ENCODE measurements at regions not wholly inside any gene's neighbourhood (a gene's known extent, or its start where the extent isn't known, plus 50 kb on each side); places are given as distances from the start of the nearest gene placed in this dataset.
A peak's percentile ranks its signal among the peaks of the same experiment; 100 is the strongest.
"Not testable (repeated sequence)": the region's sequence is repeated elsewhere in the genome, so short reads cannot be mapped to it uniquely, and the experiment has no call there.

DNA sequence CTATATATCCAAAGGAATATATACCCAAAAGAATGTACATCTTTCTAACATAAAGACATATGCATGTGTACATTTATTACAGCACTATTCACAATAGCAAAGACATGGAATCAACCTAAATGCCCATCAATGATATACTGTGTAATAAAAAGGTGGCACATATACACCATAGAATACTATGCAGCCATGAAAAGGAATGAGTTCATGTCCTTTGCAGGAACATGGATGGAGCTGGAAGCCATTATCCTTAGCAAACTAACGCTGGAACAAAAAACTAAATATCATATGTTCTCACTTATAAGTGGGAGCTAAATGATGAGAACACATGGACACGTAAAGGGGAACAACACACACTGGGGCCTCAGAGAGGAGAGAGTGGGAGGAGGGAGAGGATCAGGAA lies 365.7 kb upstream of the FTMT start:
- ATAC-seq (replicated peaks in 6 of 8); in situ Hi-C loops (cut with MboI; ENCODE audit: low pct_unique_long_range_greater_than_20kb in 2 of 9, low sequenced_read_pairs in 9 of 9, unreplicated experiment in 9 of 9); H3K27ac ChIP-seq; H3K4me1 ChIP-seq (replicated peaks in 1 of 2); H3K4me3 ChIP-seq: not testable (repeated sequence)
- WGBS, 10 experiments: 0 to 100% (median 90%) methylated on average over 1 to 2 of the region's 2 CpGs; no CpG with 5 or more reads in 1 of the 10 experiments

DNA sequence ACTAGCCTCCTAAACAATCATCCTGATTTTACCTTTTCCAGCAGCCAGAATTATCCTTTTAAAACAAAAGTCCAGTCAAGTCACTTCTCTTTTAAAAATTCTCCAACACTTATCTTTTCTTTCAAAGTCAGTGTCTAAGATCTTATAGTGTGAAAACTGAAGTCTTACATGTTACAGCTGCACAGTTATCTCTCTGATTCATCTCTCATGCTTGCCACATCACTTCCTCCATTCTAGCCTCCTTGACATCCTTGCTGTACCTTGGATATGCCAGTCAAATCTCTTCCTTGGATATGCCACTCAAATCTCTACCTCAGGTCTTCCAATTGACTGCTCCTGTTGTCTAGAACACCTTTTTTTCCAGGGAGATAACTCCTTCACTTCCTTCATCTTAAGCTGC lies 361.7 kb upstream of the FTMT start:
- ATAC-seq (replicated peaks in 6 of 8): no peak
- Histone ChIP-seq H3K4me1 (replicated peaks in 1 of 2) (no peaks in the 10 kb centered on the region), H3K4me3 (no peak overlapping the region), H3K27ac (no peak overlapping the region)
- in situ Hi-C loops (cut with MboI; ENCODE audit: low pct_unique_long_range_greater_than_20kb in 2 of 9, low sequenced_read_pairs in 9 of 9, unreplicated experiment in 9 of 9): no loop called here

DNA sequence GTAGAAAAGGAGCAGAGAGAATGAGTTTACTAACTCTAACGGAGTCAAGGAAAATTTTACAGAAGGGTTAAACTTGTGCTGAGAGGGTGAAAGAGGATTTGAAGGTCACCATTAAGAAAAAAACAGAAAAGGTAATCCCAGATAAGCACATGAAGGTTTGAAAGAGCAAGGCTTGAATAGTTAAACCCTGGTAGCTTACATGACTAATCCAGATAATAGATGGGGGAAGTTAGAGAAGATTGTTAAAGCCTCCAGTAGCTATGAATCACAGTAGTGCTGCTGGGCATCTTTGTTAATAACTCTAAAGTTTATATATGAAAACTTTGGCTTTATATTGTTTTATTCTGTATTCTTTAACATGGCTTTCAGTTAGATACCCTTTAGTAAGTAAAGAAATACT lies 354.5 kb upstream of the FTMT start:
- H3K4me1 ChIP-seq (replicated peaks in 1 of 2): peaks cover 6 to 14% of the 10 kb centered on the region in 2 donors
- H3K27ac ChIP-seq: no peak overlapping the region
- 55 to 100% (median 90%) methylated on average over 1 of the region's 1 CpG; no CpG with 5 or more reads in 1 of the 10 experiments for WGBS, 10 experiments
- ATAC-seq (replicated peaks in 6 of 8): no peak
- in situ Hi-C loops (cut with MboI; ENCODE audit: low pct_unique_long_range_greater_than_20kb in 2 of 9, low sequenced_read_pairs in 9 of 9, unreplicated experiment in 9 of 9): no loop called here
- H3K4me3 ChIP-seq: no peak overlapping the region

DNA sequence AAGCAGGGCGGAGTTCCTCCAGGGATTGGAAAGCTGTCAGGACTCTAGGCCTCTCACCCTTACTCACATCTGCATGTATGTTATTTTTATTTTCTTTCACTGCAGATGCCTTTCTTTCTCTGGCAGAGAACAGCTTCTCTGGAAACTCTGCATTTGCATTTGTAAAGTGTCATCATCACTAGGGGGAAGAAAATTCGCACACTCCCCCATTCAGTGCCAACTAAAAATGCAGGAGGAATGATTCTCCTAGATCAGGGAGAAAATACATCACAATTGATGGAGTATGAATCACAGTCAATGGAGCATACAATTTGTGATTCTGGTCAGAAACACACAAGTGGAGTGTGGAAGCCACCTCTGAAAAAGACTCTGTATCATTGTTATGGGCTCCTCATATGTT lies 351.4 kb upstream of the FTMT start:
- peak; percentile 72 to 97 (median 91) for ATAC-seq (replicated peaks in 6 of 8)
- Histone ChIP-seq H3K4me3 (no peak overlapping the region), H3K4me1 (replicated peaks in 1 of 2) (peaks cover 6 to 14% of the 10 kb centered on the region in 2 donors), H3K27ac (peak overlapping the region in 1 of 2 donors; percentile 46)
- 0 to 75% (median 17%) methylated on average over 1 to 2 of the region's 2 CpGs; no CpG with 5 or more reads in 1 of the 10 experiments for WGBS, 10 experiments
- in situ Hi-C loops (cut with MboI; ENCODE audit: low pct_unique_long_range_greater_than_20kb in 2 of 9, low sequenced_read_pairs in 9 of 9, unreplicated experiment in 9 of 9): no loop called here

DNA sequence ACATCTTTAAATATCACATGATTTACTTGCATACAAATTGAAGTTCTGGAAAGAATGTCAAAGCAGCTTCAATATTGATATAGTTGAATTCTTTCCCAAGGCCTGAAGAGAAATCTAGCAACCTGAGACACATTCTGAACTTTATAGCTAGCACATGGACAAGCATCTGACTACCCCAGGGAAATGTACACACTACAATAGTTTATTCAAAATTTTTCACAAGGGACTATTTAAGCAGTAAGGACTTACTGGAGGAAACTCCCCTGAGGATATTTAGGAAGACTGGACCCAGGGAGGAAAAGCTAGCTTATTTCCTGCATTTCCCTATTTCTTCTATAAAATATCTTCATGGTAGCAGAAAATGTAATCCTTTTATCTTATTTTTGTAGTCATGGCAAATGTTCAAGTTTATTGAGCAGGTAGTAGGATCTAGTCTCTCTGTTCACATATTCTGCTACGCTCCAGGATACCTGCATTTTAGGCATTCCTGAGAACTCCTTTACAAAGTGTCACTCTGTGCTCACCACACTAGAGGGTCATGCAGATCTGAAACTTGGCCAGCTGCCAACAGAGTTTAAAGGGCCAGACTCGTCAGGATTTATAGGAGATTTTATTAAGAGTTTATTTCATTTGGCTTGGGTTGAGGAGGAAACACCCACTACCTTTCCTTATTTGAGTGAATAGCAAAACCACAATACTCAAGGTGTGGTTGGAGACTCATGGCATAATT lies 348.4 kb upstream of the FTMT start:
- in situ Hi-C loops (cut with MboI; ENCODE audit: low pct_unique_long_range_greater_than_20kb in 2 of 9, low sequenced_read_pairs in 9 of 9, unreplicated experiment in 9 of 9): no loop called here
- no peak overlapping the region for H3K27ac ChIP-seq
- ATAC-seq (replicated peaks in 6 of 8): peak in 6 of 8 experiments; percentile 10 to 89 (median 44)
- no peak overlapping the region for H3K4me3 ChIP-seq
- WGBS, 10 experiments: 13 to 88% (median 59%) methylated on average over 1 to 2 of the region's 2 CpGs; no CpG with 5 or more reads in 2 of the 10 experiments
- H3K4me1 ChIP-seq (replicated peaks in 1 of 2): peaks cover 6 to 14% of the 10 kb centered on the region in 2 donors

DNA sequence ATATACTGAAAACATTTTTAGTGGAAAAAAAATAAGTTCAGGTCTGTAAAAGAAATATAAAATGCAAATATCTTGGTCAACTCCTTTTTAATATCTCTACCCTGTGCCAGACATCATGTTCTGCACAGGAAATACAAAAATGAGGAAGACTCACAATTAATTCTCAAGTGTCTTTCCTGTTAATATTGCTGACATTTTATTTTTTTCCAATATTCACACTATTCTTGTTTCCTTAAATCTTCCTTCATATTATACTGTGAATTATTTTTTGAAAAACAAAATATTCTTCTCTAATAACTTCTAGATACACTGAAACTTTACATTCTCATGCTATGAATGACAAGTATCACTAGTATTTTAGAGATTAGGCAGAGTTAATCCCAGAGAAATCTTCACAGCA lies 334.7 kb upstream of the FTMT start:
- ATAC-seq (replicated peaks in 6 of 8): no peak
- H3K4me1 ChIP-seq (replicated peaks in 1 of 2): no peaks in the 10 kb centered on the region

DNA sequence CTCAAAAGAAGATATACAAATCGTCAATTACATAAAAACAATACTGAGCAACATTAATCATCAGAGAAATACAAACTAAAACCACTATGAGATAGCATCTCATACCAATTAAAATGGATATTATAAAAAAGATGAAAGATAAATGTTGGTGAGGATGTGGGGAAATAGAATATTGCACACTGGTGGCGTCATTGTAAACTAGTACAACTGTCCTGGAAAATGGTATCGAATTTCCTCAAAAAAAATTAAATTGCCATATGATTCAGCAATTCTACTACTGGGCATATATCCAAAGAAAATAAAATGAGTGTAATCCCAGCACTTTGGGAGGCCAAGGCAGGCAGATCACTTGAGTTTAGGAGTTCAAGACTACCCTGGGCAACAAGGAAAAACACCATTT lies 326.0 kb upstream of the FTMT start:
- no peaks in the 10 kb centered on the region for H3K4me1 ChIP-seq (replicated peaks in 1 of 2)
- no peak overlapping the region for H3K4me3 ChIP-seq
- ATAC-seq (replicated peaks in 6 of 8): no peak
- in situ Hi-C loops (cut with MboI; ENCODE audit: low pct_unique_long_range_greater_than_20kb in 2 of 9, low sequenced_read_pairs in 9 of 9, unreplicated experiment in 9 of 9): no loop called here
- 23 to 100% (median 72%) methylated on average over 1 to 3 of the region's 3 CpGs; no CpG with 5 or more reads in 1 of the 10 experiments for WGBS, 10 experiments
- no peak overlapping the region for H3K27ac ChIP-seq

More for the DNA sequence above, 334.7 kb upstream of the FTMT start:
- in situ Hi-C loops (cut with MboI; ENCODE audit: low pct_unique_long_range_greater_than_20kb in 2 of 9, low sequenced_read_pairs in 9 of 9, unreplicated experiment in 9 of 9): no loop called here
- Histone ChIP-seq H3K4me3 (no peak overlapping the region), H3K27ac (no peak overlapping the region)

DNA sequence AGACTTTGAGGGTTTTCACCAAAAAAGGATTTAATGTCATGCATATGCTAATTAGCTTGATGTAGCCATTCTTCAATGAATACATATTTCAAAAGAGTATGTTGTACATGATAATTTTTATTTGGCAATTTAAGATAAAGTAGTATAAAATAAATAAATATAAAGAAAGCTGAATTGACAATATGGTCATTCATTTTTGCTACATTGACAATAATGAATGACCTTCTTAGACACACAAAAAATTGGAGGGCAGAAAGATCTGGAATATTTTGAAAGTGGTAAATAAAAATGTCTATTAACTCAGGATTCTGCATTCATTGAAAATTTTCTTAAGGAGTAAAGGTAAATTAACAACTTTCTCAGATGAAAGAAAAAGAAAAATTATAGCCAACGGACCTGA lies 324.8 kb upstream of the FTMT start:
- Histone ChIP-seq H3K4me1 (replicated peaks in 1 of 2) (no peaks in the 10 kb centered on the region), H3K27ac (no peak overlapping the region), H3K4me3 (no peak overlapping the region)
- WGBS, 10 experiments: 0 to 100% (median 82%) methylated on average over 1 of the region's 1 CpG
- ATAC-seq (replicated peaks in 6 of 8): no peak
- in situ Hi-C loops (cut with MboI; ENCODE audit: low pct_unique_long_range_greater_than_20kb in 2 of 9, low sequenced_read_pairs in 9 of 9, unreplicated experiment in 9 of 9): no loop called here

DNA sequence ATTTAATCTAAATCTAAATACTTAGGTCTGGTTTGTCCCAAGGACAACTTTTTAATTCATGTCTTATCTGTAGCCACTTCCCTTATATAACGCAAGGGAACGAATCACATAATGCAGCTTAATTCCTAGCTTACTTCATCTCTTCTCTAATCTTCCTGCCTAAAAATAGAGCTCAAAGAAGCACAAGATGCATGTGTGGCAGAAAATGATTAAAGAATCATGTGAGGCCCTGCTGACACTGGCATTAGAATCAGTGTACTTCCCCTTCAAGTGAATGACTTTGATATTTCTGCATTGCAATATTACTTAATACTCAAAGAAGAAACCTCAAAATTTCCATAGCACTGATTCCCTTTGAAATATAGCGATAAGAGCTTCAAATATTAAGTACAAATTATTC lies 317.9 kb upstream of the FTMT start:
- WGBS, 10 experiments: 7 to 100% (median 82%) methylated on average over 2 to 3 of the region's 3 CpGs; no CpG with 5 or more reads in 3 of the 10 experiments
- in situ Hi-C loops (cut with MboI; ENCODE audit: low pct_unique_long_range_greater_than_20kb in 2 of 9, low sequenced_read_pairs in 9 of 9, unreplicated experiment in 9 of 9): no loop called here
- peak in 4 of 8 experiments; percentile 31 to 55 (median 49) for ATAC-seq (replicated peaks in 6 of 8)
- no peak overlapping the region for H3K27ac ChIP-seq
- H3K4me1 ChIP-seq (replicated peaks in 1 of 2): no peaks in the 10 kb centered on the region
- no peak overlapping the region for H3K4me3 ChIP-seq

DNA sequence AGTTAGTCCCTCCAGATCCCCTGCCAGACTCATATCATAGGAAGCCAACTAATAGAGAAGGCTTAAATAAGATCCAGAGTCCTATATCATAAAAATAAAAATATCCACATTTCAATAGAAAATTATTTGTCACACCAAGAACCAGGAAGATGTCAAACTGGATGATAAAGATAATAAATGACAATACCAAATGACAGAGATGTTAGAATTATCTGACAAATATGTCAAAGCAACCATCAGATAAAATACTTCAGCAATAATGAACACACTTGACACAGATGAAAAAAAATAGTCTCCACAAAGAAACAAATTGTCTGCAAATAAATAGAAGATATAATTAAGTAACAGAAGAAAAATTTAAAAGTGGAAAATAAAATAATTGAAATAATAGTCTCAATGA lies 300.7 kb upstream of the FTMT start:
- Histone ChIP-seq H3K4me1 (replicated peaks in 1 of 2) (no peaks in the 10 kb centered on the region), H3K27ac (no peak overlapping the region), H3K4me3 (no peak overlapping the region)
- no peak for ATAC-seq (replicated peaks in 6 of 8)
- in situ Hi-C loops (cut with MboI; ENCODE audit: low pct_unique_long_range_greater_than_20kb in 2 of 9, low sequenced_read_pairs in 9 of 9, unreplicated experiment in 9 of 9): no loop called here

DNA sequence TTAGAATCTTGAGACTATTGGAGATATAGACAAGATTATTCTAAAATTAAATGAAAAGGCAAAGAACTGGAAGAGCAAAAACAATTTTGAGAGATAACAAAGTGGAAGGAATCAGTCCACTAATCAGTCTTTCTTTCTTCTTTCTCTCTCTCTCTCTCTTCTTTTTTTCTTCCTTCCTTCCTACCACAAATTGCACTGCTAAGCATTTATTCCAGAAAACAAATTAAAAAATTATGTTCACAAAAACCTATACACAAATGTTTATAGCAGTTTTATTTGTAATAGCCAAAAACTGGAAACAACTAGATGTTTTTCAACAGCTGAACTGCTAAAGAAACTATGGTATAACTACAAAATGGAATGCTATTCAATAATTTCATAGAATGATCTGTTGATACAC lies 291.9 kb upstream of the FTMT start:
- Histone ChIP-seq H3K27ac (no peak overlapping the region), H3K4me3 (no peak overlapping the region), H3K4me1 (replicated peaks in 1 of 2) (no peaks in the 10 kb centered on the region)
- in situ Hi-C loops (cut with MboI; ENCODE audit: low pct_unique_long_range_greater_than_20kb in 2 of 9, low sequenced_read_pairs in 9 of 9, unreplicated experiment in 9 of 9): no loop called here
- ATAC-seq (replicated peaks in 6 of 8): no peak

DNA sequence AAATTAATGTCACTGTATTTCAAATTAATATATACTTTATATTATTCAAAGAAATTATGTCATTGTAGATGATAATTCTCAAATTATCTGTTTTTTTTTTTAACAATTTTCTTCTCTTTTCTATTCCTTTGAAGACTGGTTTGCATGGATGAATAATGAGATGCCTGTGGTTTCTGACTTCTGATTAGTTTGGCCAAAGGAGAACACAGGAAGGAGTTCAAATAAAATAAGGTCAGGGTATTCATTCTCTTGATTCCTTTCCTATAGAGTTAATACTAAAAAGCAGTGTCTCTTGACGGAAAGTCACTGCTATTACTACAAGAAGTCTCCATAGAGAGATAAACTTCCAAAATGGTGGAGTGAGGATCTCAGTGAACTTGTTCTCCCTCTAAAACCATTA lies 279.6 kb upstream of the FTMT start:
- no peaks in the 10 kb centered on the region for H3K4me1 ChIP-seq (replicated peaks in 1 of 2)
- ATAC-seq (replicated peaks in 6 of 8): no peak

DNA sequence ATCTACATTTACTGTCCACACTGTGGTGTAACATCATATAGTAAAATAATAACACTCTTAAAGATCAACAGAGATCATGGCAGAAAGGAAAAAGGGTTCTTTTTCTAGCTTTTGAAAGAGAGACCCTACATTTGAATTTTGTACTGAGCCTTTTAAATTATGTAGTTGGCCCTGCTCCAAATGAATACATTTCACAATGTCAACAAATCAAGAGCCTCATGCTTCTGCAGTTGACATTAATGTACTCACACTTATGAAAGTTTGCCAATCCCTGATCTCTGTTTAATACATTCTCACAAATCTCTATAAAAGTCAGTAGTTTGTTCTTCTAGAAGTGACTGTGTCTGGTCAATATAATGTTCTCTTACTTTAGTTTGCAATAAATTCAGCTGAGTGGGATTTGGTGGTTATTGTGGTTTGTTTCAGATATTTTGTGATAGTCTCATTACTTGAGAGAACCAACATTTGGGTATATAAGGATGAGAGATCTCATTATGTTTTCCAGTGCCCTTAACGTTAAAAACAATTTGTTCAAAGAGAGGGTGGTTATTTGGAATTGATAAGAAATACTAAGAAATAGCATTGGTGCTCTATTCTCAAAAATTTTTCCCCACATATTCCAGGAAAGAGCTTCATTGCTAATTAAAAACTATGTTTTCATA lies 277.8 kb upstream of the FTMT start:
- no peak overlapping the region for H3K27ac ChIP-seq
- H3K4me1 ChIP-seq (replicated peaks in 1 of 2): no peaks in the 10 kb centered on the region
- ATAC-seq (replicated peaks in 6 of 8): no peak
- H3K4me3 ChIP-seq: no peak overlapping the region
- WGBS, 10 experiments: 0 to 100% (median 71%) methylated on average over 1 of the region's 1 CpG; no CpG with 5 or more reads in 2 of the 10 experiments
- in situ Hi-C loops (cut with MboI; ENCODE audit: low pct_unique_long_range_greater_than_20kb in 2 of 9, low sequenced_read_pairs in 9 of 9, unreplicated experiment in 9 of 9): no loop called here

More for the DNA sequence above, 279.6 kb upstream of the FTMT start:
- Histone ChIP-seq H3K4me3 (no peak overlapping the region), H3K27ac (no peak overlapping the region)
- in situ Hi-C loops (cut with MboI; ENCODE audit: low pct_unique_long_range_greater_than_20kb in 2 of 9, low sequenced_read_pairs in 9 of 9, unreplicated experiment in 9 of 9): no loop called here
- 17 to 100% (median 80%) methylated on average over 1 of the region's 1 CpG; no CpG with 5 or more reads in 3 of the 10 experiments for WGBS, 10 experiments

DNA sequence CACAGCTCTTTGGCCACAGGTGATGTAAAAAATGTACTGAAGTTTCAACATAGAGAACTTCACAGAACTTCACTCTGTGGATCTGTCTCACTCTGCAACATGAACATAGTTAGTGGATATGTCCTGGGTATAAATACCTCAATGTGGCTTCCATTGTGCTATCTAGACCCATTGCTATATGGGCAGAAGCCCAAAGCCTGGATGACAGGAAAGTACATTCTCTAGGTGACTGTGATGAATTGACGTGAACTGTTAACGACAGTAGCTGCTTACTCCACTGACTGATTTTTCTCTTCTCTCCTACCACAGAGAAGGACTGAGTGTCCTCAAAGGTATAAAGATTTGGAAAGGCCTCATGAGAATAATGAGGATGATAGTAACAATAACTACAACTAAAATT lies 270.1 kb upstream of the FTMT start:
- Histone ChIP-seq H3K4me1 (replicated peaks in 1 of 2) (no peaks in the 10 kb centered on the region), H3K27ac (no peak overlapping the region), H3K4me3 (no peak overlapping the region)
- WGBS, 10 experiments: 42 to 100% (median 100%) methylated on average over 2 of the region's 2 CpGs; no CpG with 5 or more reads in 5 of the 10 experiments
- in situ Hi-C loops (cut with MboI; ENCODE audit: low pct_unique_long_range_greater_than_20kb in 2 of 9, low sequenced_read_pairs in 9 of 9, unreplicated experiment in 9 of 9): no loop called here
- ATAC-seq (replicated peaks in 6 of 8): no peak
